ENCODE measurements at regions not wholly inside any gene's neighbourhood (a gene's known extent, or its start where the extent isn't known, plus 50 kb on each side); places are given as distances from the start of the nearest gene placed in this dataset.

DNA sequence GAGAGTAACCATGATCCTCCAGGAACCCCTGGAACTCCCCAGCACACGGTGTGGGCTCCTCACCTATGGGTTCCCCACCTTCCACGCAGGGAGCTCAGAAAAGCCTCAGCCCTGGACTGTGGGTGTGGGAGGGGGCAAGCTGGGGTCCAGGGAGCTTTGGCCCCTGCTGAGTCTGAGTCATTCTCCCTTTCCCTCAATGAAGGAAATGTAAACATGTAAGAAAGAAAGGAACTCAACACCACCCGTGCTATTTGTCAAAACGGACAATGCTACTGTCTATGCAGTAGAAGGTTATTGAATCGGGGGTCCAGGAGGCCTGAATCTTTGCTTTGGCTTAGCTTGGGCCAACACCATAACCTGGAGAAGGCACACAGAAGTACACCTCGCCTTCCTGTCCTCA is 222.8 kb downstream of the PMP22 start:
- Mint-ChIP-seq H3K4me3 (no peak overlapping the region), H3K27me3 (peaks cover 13% of the 10 kb centered on the region), H3K27ac (no peak overlapping the region)

DNA sequence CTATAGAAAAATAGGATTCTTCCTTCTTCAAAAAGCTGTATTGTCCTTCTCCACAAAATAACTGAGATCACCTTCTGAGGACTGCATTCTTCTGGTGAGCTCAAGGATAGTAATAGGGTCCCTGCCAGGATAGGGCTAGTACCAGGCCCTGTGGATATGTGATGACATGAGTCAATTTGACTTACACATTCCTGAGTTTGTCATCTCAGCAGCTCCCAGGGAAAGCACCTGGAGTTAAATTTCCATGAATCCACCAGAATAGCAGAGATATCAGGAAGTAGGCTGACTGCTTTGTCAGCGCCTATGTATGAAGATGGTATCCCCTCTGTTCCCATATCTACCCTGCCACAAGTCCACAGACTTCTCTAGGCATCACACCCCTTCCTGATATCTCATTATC is 225.8 kb downstream of the PMP22 start:
- peaks cover 9% of the 10 kb centered on the region for H3K27me3 Mint-ChIP-seq
- H3K36me3 Mint-ChIP-seq (ENCODE audit: low read depth) = no peaks in the 10 kb centered on the region
- no peak overlapping the region for H3K4me3 Mint-ChIP-seq
- no peaks in the 10 kb centered on the region for H3K9me3 Mint-ChIP-seq
- no peaks in the 10 kb centered on the region for H3K4me1 Mint-ChIP-seq
- ATAC-seq (replicated peaks) = no peak
- H3K27ac Mint-ChIP-seq = no peak overlapping the region

More for the DNA sequence above, 222.8 kb downstream of the PMP22 start:
- Mint-ChIP-seq H3K4me1 (no peaks in the 10 kb centered on the region), H3K9me3 (no peaks in the 10 kb centered on the region), H3K36me3 (ENCODE audit: low read depth) (no peaks in the 10 kb centered on the region)
- ATAC-seq (replicated peaks) = no peak

DNA sequence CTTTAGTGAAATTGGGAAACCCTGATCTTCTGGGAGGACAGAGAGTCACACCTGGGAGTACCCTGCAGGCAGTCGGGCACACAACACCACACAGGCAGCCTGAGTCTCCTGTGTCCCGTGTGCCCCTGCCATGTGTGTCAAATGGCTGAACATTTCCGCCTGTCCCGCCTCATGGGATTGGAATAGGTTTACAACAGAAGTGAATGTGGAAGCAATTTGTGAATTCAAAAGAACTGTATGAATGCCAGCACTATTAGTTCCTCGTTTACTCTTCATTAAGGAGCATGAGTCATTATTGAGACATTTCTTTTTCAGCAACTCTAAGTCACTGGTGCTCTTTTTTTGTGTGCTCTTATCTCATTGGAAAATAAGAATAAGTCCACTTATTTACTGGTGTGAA is 226.5 kb downstream of the PMP22 start:
- Mint-ChIP-seq H3K9me3 (no peaks in the 10 kb centered on the region), H3K4me1 (no peaks in the 10 kb centered on the region), H3K27ac (no peak overlapping the region), H3K36me3 (ENCODE audit: low read depth) (no peaks in the 10 kb centered on the region), H3K27me3 (peaks cover 7% of the 10 kb centered on the region), H3K4me3 (no peak overlapping the region)
- ATAC-seq (replicated peaks) = no peak

DNA sequence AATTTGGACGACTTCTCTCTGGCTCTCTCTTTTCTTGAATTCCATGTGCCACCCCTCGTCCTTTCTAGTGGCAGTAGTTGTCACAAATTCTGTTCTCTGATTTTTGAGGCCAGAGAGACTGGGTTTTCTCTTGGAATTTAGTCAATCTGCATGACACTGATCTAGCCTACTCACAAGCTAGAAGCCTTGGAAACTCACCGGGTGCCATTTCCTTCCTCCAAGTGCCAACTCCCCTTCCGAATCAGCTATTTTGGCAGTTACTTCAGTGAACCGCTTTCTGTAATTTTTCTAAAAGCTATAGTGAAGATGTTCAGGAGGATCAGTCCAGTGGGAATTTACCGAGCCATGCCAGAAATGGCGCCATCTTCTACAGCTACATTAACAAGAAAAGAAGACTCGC is 228.9 kb downstream of the PMP22 start:
- Mint-ChIP-seq H3K27me3 (peaks cover 16% of the 10 kb centered on the region), H3K4me1 (no peaks in the 10 kb centered on the region), H3K27ac (no peak overlapping the region), H3K36me3 (ENCODE audit: low read depth) (no peaks in the 10 kb centered on the region), H3K4me3 (no peak overlapping the region), H3K9me3 (no peaks in the 10 kb centered on the region)
- ATAC-seq (replicated peaks) = no peak

DNA sequence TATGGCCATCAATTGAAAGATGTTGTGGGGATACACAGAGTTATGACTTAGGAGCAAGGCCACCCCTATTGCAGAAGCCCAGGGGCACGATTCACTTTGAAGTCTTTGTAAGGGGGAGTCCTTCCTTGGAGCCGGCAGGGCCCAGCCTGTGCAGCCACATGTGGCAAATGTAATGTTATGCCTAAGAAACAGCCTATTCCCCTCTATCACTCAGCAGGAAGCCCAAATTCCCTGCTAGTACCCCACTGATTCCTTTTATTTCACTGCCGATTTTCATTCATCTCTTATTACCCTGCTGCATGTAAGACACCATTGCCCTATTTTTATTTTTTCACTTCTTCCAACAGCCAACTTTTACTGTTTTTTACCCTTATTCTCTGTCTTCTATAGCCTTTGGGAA is 233.2 kb downstream of the PMP22 start:
- H3K9me3 Mint-ChIP-seq = no peaks in the 10 kb centered on the region
- ATAC-seq (replicated peaks) = no peak
- H3K4me3 Mint-ChIP-seq = no peak overlapping the region
- H3K27me3 Mint-ChIP-seq = peaks cover 20% of the 10 kb centered on the region
- H3K27ac Mint-ChIP-seq = no peak overlapping the region
- H3K4me1 Mint-ChIP-seq = no peaks in the 10 kb centered on the region
- no peaks in the 10 kb centered on the region for H3K36me3 Mint-ChIP-seq (ENCODE audit: low read depth)

DNA sequence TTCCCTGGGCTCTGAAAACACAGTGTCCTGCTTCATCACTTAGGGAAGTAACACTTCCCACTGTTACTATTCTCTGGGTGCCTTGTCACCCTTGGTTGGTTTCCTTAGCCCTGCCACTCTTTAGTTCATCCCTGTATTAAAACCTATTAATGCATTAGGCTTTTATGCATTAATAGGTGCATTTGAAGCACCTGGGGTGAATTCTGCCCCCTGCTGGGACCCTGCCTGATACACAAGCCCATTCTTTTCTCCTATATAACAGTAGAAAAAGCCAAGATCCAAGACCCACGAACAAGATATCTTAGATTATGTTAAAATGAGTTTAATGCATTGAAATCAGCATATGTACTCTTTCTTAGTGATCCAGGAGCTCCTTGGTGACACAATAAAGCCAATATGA is 235.7 kb downstream of the PMP22 start:
- ATAC-seq (replicated peaks) = no peak
- H3K4me3 Mint-ChIP-seq = no peak overlapping the region
- peaks cover 18% of the 10 kb centered on the region for H3K27me3 Mint-ChIP-seq
- H3K4me1 Mint-ChIP-seq = no peaks in the 10 kb centered on the region
- H3K9me3 Mint-ChIP-seq = no peaks in the 10 kb centered on the region
- H3K36me3 Mint-ChIP-seq (ENCODE audit: low read depth) = no peaks in the 10 kb centered on the region
- H3K27ac Mint-ChIP-seq = no peak overlapping the region

DNA sequence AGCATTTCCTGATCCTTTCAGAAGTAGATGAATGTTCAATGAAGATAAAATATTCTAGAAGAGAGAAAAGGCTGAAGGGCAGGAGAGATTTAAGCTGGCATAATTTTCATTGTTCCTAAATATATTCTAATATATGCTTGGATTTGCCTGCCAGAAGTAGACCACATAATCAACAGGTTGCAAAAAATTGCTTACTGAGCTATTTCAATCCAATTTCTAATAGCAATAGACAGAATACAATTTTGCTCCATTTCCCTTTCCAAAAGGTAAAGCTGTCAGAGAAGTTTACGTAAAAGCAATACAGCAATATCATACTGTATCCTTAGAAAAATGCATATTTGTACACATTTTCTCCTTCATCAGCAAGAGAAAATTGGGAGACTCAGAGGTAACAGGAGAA is 237.3 kb downstream of the PMP22 start:
- H3K27ac Mint-ChIP-seq = no peak overlapping the region
- no peaks in the 10 kb centered on the region for H3K4me1 Mint-ChIP-seq
- peaks cover 20% of the 10 kb centered on the region for H3K27me3 Mint-ChIP-seq
- H3K4me3 Mint-ChIP-seq = no peak overlapping the region
- ATAC-seq (replicated peaks) = no peak
- H3K9me3 Mint-ChIP-seq = no peaks in the 10 kb centered on the region
- H3K36me3 Mint-ChIP-seq (ENCODE audit: low read depth) = no peaks in the 10 kb centered on the region

DNA sequence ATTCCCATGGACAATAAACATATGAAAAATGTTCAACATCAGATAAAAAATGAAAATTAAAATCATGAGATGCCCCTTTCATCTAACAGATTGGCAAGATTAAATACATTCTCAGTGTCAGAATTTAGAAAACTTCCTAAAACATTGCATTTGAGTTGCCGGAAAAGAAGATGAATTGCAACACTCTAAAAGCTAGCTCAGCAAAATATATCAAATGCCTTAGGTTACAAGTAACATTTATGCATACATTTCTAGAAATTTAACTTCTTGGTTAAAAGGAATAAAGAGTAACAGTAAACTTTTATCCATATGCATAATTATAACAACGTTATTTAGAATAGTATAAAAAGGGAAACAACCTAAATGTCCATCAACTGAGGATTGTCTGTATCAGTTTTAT is 239.0 kb downstream of the PMP22 start:
- Mint-ChIP-seq H3K27me3 (peaks cover 11% of the 10 kb centered on the region), H3K9me3 (no peaks in the 10 kb centered on the region), H3K4me1 (no peaks in the 10 kb centered on the region), H3K27ac (no peak overlapping the region), H3K4me3 (no peak overlapping the region), H3K36me3 (ENCODE audit: low read depth) (no peaks in the 10 kb centered on the region)
- ATAC-seq (replicated peaks) = no peak

DNA sequence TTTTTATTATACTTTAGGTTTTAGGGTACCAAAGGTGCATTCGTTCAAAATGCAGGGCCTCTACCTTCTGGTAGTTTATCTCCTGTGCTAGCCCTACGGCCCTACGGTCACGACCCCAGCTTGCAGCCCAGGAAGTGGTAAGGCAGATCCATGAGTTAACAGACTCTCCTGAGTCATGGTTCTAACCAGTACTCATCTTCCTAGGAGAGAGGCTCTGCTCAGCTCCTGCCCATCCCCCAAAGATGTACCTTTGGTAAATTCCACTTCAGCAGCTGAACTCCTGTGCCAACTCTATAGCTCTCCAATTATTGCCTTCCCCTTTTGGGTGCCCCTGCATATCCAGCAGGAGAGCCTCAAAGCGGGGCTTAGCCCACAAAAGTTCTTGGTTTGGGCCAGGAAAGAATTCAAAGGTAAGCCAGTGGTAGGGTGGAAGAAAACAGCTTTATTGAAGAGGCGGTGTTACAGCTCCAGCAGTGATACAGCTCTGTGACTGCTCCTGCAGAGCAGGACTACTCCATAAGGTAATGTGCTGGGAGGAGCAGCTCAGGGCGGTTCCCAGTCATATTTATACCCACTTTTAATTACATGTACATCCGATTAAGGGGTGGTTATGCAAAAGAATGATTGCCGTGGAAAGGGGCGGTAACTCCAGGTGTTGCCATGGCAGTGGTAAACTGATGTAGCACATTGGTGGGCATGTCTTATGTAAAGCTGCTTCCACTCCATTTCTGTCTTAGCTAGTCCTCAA is 241.4 kb downstream of the PMP22 start:
- ATAC-seq (replicated peaks) = no peak
- Mint-ChIP-seq H3K4me3 (no peak overlapping the region), H3K36me3 (ENCODE audit: low read depth) (no peaks in the 10 kb centered on the region), H3K27ac (no peak overlapping the region), H3K27me3 (peaks cover 11% of the 10 kb centered on the region), H3K9me3 (no peaks in the 10 kb centered on the region), H3K4me1 (no peaks in the 10 kb centered on the region)

DNA sequence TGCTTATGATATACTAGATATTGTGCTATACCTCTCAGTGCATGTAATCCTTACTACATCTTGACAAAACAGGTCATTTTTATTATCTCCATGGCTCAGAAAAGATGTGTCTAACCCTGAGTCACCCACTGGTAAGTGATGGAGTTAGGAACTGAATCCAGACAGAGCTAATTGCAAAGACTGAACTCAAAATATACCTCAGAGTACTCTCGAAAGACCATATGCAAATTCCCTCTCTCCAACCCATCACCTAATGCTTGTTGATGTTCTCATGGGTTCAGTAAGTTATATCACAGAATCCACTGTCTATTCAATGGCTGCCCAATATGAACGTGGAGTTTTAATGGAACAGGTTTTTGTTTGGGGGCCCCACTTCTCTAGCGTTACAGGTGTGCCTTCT is 246.0 kb downstream of the PMP22 start:
- H3K4me1 Mint-ChIP-seq = no peaks in the 10 kb centered on the region
- H3K27ac Mint-ChIP-seq = no peak overlapping the region
- H3K4me3 Mint-ChIP-seq = no peak overlapping the region
- no peak for ATAC-seq (replicated peaks)
- H3K27me3 Mint-ChIP-seq = peaks cover 6% of the 10 kb centered on the region
- H3K36me3 Mint-ChIP-seq (ENCODE audit: low read depth) = no peaks in the 10 kb centered on the region
- no peaks in the 10 kb centered on the region for H3K9me3 Mint-ChIP-seq

DNA sequence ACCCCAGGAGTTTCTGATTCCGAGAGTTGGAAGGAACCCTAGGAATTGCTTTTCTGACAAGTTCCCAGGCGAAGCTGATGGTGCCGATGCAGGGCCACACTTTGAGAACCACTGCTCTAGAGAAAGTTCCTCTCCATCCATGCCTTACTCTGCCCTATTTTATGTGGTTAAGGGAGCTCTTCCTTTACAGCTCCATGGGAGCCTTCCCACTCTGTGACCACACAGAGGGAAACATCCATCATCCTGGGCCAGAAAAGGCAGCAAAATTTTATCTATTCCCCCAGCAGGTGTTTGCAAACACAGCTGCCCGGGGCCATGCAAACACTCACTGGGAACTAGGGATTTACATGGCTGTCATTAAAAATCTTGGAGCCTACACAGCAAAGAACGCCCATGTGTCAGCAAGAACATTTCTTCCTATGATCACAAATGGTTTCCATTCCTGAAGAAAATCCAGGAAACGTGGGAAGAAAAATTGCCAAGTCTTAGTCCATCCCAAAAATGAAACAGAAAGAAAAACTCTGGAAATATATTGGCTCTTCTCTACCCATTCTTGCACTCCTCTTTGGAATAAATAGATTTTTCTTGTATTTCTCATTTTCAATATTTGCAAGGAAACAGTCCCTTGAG is 252.7 kb downstream of the PMP22 start:
- Mint-ChIP-seq H3K4me1 (no peaks in the 10 kb centered on the region), H3K27me3 (peaks cover 6% of the 10 kb centered on the region), H3K27ac (no peak overlapping the region), H3K36me3 (ENCODE audit: low read depth) (no peaks in the 10 kb centered on the region), H3K4me3 (no peak overlapping the region), H3K9me3 (no peaks in the 10 kb centered on the region)
- no peak for ATAC-seq (replicated peaks)

DNA sequence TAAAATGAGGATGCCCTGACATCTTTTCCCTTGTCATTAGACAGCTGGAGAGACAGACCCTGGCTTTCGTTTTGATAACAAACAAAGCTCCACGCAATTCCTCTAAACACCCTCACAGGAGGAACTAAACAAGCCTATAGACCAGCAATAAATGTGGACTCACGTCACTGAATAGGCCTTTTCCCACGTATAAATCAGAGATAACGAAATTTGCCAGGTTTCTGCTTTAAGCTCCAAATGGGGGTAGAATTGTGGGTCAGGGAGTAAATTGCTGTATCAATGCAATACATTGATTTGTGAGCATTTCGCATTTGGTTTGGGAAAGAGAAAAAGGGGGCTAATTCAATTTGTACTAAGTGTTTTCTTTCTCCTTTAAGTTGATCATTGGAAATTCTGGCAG is 256.0 kb downstream of the PMP22 start:
- H3K27ac Mint-ChIP-seq = no peak overlapping the region
- H3K9me3 Mint-ChIP-seq = no peaks in the 10 kb centered on the region
- ATAC-seq (replicated peaks) = no peak
- no peaks in the 10 kb centered on the region for H3K36me3 Mint-ChIP-seq (ENCODE audit: low read depth)
- no peaks in the 10 kb centered on the region for H3K4me1 Mint-ChIP-seq
- H3K27me3 Mint-ChIP-seq = peaks cover 3% of the 10 kb centered on the region
- H3K4me3 Mint-ChIP-seq = no peak overlapping the region

DNA sequence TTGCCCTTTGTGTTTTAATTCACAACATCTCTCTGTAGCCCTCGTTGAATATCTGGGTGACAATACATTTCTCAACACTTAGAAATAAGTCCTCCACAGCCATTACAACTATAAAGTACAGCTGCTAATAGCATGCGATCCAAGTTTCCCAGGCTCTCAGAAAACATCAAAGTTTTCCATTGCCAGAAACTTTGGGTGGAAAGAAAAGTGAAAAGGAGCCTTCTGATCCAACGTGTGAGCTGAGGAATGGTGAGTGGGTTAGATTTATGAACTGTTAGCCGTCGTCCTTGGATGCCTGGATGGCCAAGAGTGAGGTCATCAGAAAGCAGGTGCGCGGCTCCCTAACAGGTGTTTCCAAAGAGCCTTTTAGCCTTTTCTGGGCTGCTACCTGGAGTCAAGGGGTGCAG is 258.0 kb downstream of the PMP22 start:
- no peaks in the 10 kb centered on the region for H3K4me1 Mint-ChIP-seq
- H3K9me3 Mint-ChIP-seq = no peaks in the 10 kb centered on the region
- H3K4me3 Mint-ChIP-seq = no peak overlapping the region
- no peak overlapping the region for H3K27ac Mint-ChIP-seq
- H3K27me3 Mint-ChIP-seq = peaks cover 6% of the 10 kb centered on the region
- ATAC-seq (replicated peaks) = no peak
- no peaks in the 10 kb centered on the region for H3K36me3 Mint-ChIP-seq (ENCODE audit: low read depth)

DNA sequence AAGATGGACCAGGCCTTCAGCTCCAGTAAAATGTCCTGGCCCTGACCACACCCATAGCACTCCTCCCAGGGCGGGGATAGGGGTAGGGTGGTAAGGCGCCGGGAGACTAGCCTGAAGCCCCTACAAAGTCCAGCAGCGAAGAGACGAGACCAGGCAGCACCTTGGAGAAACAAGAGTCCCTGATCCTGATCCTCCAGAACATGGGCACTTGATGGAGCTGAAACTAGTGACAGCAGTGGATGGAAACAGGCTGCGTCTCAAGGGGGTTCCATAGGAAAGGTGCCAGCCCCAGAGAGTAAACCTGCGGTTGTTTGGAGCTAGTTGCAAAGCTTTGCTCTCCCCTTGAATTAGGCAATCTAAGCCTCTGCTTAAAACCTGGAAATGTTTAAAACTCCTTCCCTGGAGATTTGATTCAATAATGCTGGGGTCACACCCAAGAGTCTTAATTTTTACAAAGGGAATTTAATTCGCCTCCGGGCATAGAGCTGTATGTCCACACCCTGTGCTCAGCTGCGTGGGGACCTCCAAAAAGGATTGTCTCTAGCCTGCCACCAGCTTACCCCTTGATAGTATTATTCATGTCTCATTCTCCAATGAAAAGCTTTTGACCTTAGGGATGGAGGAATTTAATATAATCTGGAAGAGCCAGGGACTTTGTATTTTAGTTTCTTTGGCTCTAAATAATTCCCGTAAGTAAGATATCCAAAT is 258.6 kb downstream of the PMP22 start:
- ATAC-seq (replicated peaks) = no peak
- Mint-ChIP-seq H3K4me1 (no peaks in the 10 kb centered on the region), H3K36me3 (ENCODE audit: low read depth) (no peaks in the 10 kb centered on the region), H3K9me3 (no peaks in the 10 kb centered on the region), H3K27me3 (peaks cover 7% of the 10 kb centered on the region), H3K4me3 (no peak overlapping the region), H3K27ac (no peak overlapping the region)

DNA sequence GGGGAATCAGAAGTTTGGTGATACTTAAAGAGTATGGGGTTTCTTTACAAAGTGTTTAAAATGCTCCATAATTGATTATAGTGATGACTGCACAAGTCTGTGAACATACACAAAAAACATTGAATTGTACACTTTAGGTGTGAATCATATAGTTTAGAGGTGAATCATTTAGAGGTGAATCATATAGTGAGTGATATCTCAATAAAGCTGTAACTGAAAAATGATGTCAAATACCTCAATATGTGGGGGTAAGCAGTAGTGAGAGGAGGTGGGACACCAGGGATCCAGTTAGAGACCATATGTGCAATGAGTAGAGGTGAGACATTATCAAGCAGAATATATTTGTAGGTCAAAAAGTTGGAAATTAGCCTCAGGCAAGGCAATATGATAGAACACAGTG is 264.5 kb downstream of the PMP22 start:
- Mint-ChIP-seq H3K4me1 (peaks cover 6% of the 10 kb centered on the region), H3K9me3 (no peaks in the 10 kb centered on the region), H3K4me3 (no peak overlapping the region), H3K27ac (no peak overlapping the region), H3K36me3 (ENCODE audit: low read depth) (no peaks in the 10 kb centered on the region), H3K27me3 (peaks cover 17% of the 10 kb centered on the region)
- peak; percentile 83 for ATAC-seq (replicated peaks)
